Esophagus muscularis mucosa (tissue), 4 donors: ENCODE measurements at regions not wholly inside any gene's neighbourhood (a gene's known extent, or its start where the extent isn't known, plus 50 kb on each side); places are given as distances from the start of the nearest gene placed in this dataset.

Experiments
- DNase-seq: peaks from one replicate; pipeline ENCODE4 v3.0.0-alpha.2; 2017; ENCODE audit errors: extremely low spot score
- H3K27ac ChIP-seq, 4 donors: fragments of 200-600 bp; sonication (generic); replicated peaks in 1 of 4; 1 replicate in 3 of 4; 2 replicates in 1 of 4; pipeline ENCODE4 v1.5.1; 2016 to 2019; ENCODE audit warnings: mild to moderate bottlenecking in 1 of 4
- H3K27me3 ChIP-seq, 4 donors: fragments of 200-600 bp; sonication (generic); one replicate each; pipeline versions ENCODE4 v1.5.1 to v1.6.0; 2016 to 2019
- H3K36me3 ChIP-seq, 4 donors: fragments of 200-600 bp; sonication (generic); one replicate each; pipeline ENCODE4 v1.5.1; 2016 to 2019
- H3K4me1 ChIP-seq, 4 donors: fragments of 200-600 bp; sonication (generic); one replicate each; pipeline ENCODE4 v1.5.1; 2016 to 2019
- H3K4me3 ChIP-seq, 4 donors: fragments of 200-600 bp; sonication (generic); 1 replicate in 2 of 4; 2 replicates in 2 of 4; pipeline ENCODE4 v1.5.1; 2016 to 2019; ENCODE audit warnings: mild to moderate bottlenecking in 4 of 4, moderate library complexity in 1 of 4
- H3K9me3 ChIP-seq, 4 donors: fragments of 200-600 bp; sonication (generic); 1 replicate in 3 of 4; 2 replicates in 1 of 4; pipeline ENCODE4 v1.5.1; 2016 to 2019
- CTCF ChIP-seq, 3 experiments: fragments of 200-600 bp in 2 of 3; fragments of 450-650 bp in 1 of 3; sonication (generic) in 2 of 3; IDR thresholded peaks; one replicate each; pipeline ENCODE4 v1.5.1; 2017 to 2019; ENCODE audit warnings: antibody characterized with exemption in 3 of 3, mild to moderate bottlenecking in 2 of 3, moderate library complexity in 1 of 3
- EP300 ChIP-seq: sonication (generic); formaldehyde crosslinking; IDR thresholded peaks from one replicate; pipeline ENCODE4 v1.6.1; 2017; ENCODE audit warnings: antibody characterized with exemption
- POLR2A ChIP-seq: fragments of 450-650 bp; IDR thresholded peaks from one replicate; pipeline ENCODE4 v1.6.1; 2017; ENCODE audit warnings: antibody characterized with exemption, moderate library complexity, mild to moderate bottlenecking, low read depth
- POLR2AphosphoS5 ChIP-seq, 2 donors: sonication (generic); formaldehyde crosslinking; IDR thresholded peaks; one replicate each; pipeline ENCODE4 v1.6.1; 2017; ENCODE audit warnings: antibody characterized with exemption in 2 of 2
- WGBS: methylation state at CpG from one replicate; pipeline ENCODE4 v1.1.5; 2018; 5-methylcytosine and 5-hydroxymethylcytosine counted together
- intact Hi-C: fragments of 100-400 bp; cut with DNase I; formaldehyde crosslinking; loops from one replicate; pipeline ENCODE4 v1.15.1; 2023

GRCh38 chr18:29930231-29930630 lies 1112.3 kb downstream of the DSC3 start:
- no peak for DNase-seq
- no peak for TF ChIP-seq POLR2AphosphoS5 (IDR thresholded peaks at IDR 0.05)
- no peak for TF ChIP-seq POLR2A
- WGBS = 44% methylated on average over 1 of the region's 1 CpG
- Histone ChIP-seq H3K4me1 (no peaks in the 10 kb centered on the region), H3K27me3 (no peaks in the 10 kb centered on the region), H3K36me3 (no peaks in the 10 kb centered on the region), H3K4me3 (no peak overlapping the region), H3K9me3 (no peaks in the 10 kb centered on the region), H3K27ac (no peak overlapping the region)
- intact Hi-C loops = no loop called here

- no peaks in the 10 kb centered on the region for H3K9me3 ChIP-seq
- no peaks in the 10 kb centered on the region for H3K36me3 ChIP-seq
- H3K4me3 ChIP-seq = no peak overlapping the region
- H3K27me3 ChIP-seq = no peaks in the 10 kb centered on the region
- intact Hi-C loops = no loop called here
- H3K4me1 ChIP-seq = no peaks in the 10 kb centered on the region
- TF ChIP-seq POLR2A = no peak
- TF ChIP-seq POLR2AphosphoS5 (IDR thresholded peaks at IDR 0.05) = no peak
- TF ChIP-seq CTCF (IDR thresholded peaks at IDR 0.05) = no peak
- no peak for TF ChIP-seq EP300
- DNase-seq = no peak
- no peak overlapping the region for H3K27ac ChIP-seq
- 65% methylated on average over 6 of the region's 6 CpGs for WGBS
Observed at GRCh38 chr18:29928081-29928480, 1114.5 kb downstream of the DSC3 start.

- whole genome bisulfite sequencing = 85% methylated on average over 1 of the region's 1 CpG
- DNase-seq = no peak
- no peaks in the 10 kb centered on the region for H3K9me3 ChIP-seq
- no peaks in the 10 kb centered on the region for H3K36me3 ChIP-seq
- TF ChIP-seq POLR2AphosphoS5 (IDR thresholded peaks at IDR 0.05) (no peak), EP300 (no peak), CTCF (IDR thresholded peaks at IDR 0.05) (no peak), POLR2A (no peak)
- no peaks in the 10 kb centered on the region for H3K4me1 ChIP-seq
- no peak overlapping the region for H3K4me3 ChIP-seq
- H3K27me3 ChIP-seq = no peaks in the 10 kb centered on the region
- intact Hi-C loops = no loop called here
- no peak overlapping the region for H3K27ac ChIP-seq
Observed at GRCh38 chr18:29925566-29925965, 1117.0 kb downstream of the DSC3 start.

GRCh38 chr18:29912351-29912750 lies 1130.2 kb downstream of the DSC3 start:
- H3K4me1 ChIP-seq = no peaks in the 10 kb centered on the region
- H3K27me3 ChIP-seq = no peaks in the 10 kb centered on the region
- no peak for DNase-seq
- H3K9me3 ChIP-seq = no peaks in the 10 kb centered on the region
- H3K36me3 ChIP-seq = no peaks in the 10 kb centered on the region
- no peak for TF ChIP-seq POLR2A
- no peak for TF ChIP-seq POLR2AphosphoS5 (IDR thresholded peaks at IDR 0.05)
- TF ChIP-seq EP300 = no peak
- no peak for TF ChIP-seq CTCF (IDR thresholded peaks at IDR 0.05)
- H3K4me3 ChIP-seq = no peak overlapping the region
- intact Hi-C loops = no loop called here
- H3K27ac ChIP-seq = no peak overlapping the region
- WGBS = 81% methylated on average over 7 of the region's 7 CpGs

GRCh38 chr18:29892960-29893558 lies 1149.5 kb downstream of the DSC3 start:
- H3K27ac ChIP-seq = no peak overlapping the region
- 75% methylated on average over 2 of the region's 2 CpGs for WGBS
- no peaks in the 10 kb centered on the region for H3K27me3 ChIP-seq
- intact Hi-C loops = no loop called here
- no peak overlapping the region for H3K4me3 ChIP-seq
- no peaks in the 10 kb centered on the region for H3K36me3 ChIP-seq
- no peak for DNase-seq
- H3K9me3 ChIP-seq = no peaks in the 10 kb centered on the region
- H3K4me1 ChIP-seq = no peaks in the 10 kb centered on the region
- TF ChIP-seq CTCF (IDR thresholded peaks at IDR 0.05) (peak in 1 of 3 experiments; percentile 20), POLR2AphosphoS5 (IDR thresholded peaks at IDR 0.05) (no peak), EP300 (no peak), POLR2A (no peak)
